Endothelial cell (in vitro differentiated cells): ENCODE measurements at regions not wholly inside any gene's neighbourhood (a gene's known extent, or its start where the extent isn't known, plus 50 kb on each side); places are given as distances from the start of the nearest gene placed in this dataset.

Experiments used
- DNase-seq: peaks from one replicate; pipeline ENCODE4 v3.0.0; 2021; ENCODE audit warnings: low spot score
- H3K27ac Mint-ChIP-seq: one replicate; pipeline ENCODE4 v1.8.0; 2021; ENCODE audit warnings: mixed read lengths, inconsistent platforms; ENCODE audit not compliant: unreplicated experiment
- H3K27me3 Mint-ChIP-seq: one replicate; pipeline ENCODE4 v1.8.0; 2021; ENCODE audit warnings: mild to moderate bottlenecking, moderate library complexity, mixed read lengths, inconsistent platforms; ENCODE audit not compliant: unreplicated experiment
- H3K36me3 Mint-ChIP-seq: one replicate; pipeline ENCODE4 v1.8.0; 2021; ENCODE audit warnings: mild to moderate bottlenecking, low read depth, mixed read lengths, inconsistent platforms; ENCODE audit not compliant: unreplicated experiment
- H3K4me1 Mint-ChIP-seq: one replicate; pipeline ENCODE4 v1.8.0; 2021; ENCODE audit warnings: mild to moderate bottlenecking, mixed read lengths, inconsistent platforms; ENCODE audit not compliant: unreplicated experiment
- H3K4me3 Mint-ChIP-seq: one replicate; pipeline ENCODE4 v1.8.0; 2021; ENCODE audit warnings: mild to moderate bottlenecking, mixed read lengths, inconsistent platforms; ENCODE audit not compliant: unreplicated experiment
- H3K9me3 Mint-ChIP-seq: one replicate; pipeline ENCODE4 v1.8.0; 2021; ENCODE audit warnings: mixed read lengths, inconsistent platforms; ENCODE audit not compliant: unreplicated experiment
- TF ChIP-seq, protein P1 (sequence below): fragments of 200-600 bp; sonication (generic); IDR thresholded peaks from one replicate; pipeline ENCODE4 v1.5.0; 2021; ENCODE audit warnings: antibody characterized with exemption; ENCODE audit not compliant: unreplicated experiment

DNA sequence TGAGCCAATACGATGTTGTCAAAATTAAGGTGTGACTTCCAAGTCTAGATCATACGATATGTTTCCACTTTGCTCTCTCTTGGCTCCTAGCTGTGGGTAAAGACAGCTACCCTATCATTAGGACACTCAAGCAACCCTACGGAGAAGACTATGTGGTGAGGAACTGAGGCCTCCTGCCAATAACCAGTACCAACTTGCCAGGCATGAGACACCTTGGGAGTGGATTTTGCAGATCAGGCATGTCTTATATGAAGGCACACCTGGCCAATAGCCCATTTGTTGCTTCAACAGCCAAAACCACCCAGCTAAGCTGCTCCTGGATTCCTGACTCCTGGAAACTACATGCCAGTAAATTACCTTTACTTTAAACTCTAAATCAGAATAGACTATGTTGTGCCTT lies 863.4 kb downstream of the DHX35 start:
- H3K27me3 Mint-ChIP-seq = peaks cover 4% of the 10 kb centered on the region
- H3K4me1 Mint-ChIP-seq = no peaks in the 10 kb centered on the region
- DNase-seq = no peak
- no peak overlapping the region for H3K4me3 Mint-ChIP-seq
- no peak overlapping the region for H3K27ac Mint-ChIP-seq
- no peaks in the 10 kb centered on the region for H3K9me3 Mint-ChIP-seq
- TF ChIP-seq, protein P1, sequence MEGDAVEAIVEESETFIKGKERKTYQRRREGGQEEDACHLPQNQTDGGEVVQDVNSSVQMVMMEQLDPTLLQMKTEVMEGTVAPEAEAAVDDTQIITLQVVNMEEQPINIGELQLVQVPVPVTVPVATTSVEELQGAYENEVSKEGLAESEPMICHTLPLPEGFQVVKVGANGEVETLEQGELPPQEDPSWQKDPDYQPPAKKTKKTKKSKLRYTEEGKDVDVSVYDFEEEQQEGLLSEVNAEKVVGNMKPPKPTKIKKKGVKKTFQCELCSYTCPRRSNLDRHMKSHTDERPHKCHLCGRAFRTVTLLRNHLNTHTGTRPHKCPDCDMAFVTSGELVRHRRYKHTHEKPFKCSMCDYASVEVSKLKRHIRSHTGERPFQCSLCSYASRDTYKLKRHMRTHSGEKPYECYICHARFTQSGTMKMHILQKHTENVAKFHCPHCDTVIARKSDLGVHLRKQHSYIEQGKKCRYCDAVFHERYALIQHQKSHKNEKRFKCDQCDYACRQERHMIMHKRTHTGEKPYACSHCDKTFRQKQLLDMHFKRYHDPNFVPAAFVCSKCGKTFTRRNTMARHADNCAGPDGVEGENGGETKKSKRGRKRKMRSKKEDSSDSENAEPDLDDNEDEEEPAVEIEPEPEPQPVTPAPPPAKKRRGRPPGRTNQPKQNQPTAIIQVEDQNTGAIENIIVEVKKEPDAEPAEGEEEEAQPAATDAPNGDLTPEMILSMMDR = no peak
- no peaks in the 10 kb centered on the region for H3K36me3 Mint-ChIP-seq

DNA sequence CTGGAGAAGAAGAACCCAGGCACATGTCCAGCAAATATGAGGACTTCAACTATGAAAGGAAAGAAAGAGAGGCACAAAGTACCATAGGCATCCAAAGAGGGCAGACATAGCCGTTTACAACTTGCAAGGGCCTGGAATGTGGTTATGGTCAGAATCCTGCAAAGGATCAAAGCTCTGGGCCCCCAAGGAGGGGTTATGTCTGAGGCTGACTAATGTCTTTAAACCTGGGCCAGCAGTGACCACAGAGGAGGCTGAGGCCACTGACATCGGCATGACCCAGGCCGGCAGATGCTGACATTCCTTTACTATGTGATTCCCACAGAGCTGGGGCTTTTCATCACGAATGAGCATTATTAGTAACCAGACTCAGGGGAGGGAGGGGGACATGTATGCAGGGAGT lies 861.1 kb downstream of the DHX35 start:
- DNase-seq = no peak
- Mint-ChIP-seq H3K9me3 (no peaks in the 10 kb centered on the region), H3K4me3 (no peak overlapping the region), H3K4me1 (no peaks in the 10 kb centered on the region), H3K27ac (no peak overlapping the region), H3K36me3 (no peaks in the 10 kb centered on the region), H3K27me3 (peaks cover 4% of the 10 kb centered on the region)
- TF ChIP-seq, protein P1 = no peak

DNA sequence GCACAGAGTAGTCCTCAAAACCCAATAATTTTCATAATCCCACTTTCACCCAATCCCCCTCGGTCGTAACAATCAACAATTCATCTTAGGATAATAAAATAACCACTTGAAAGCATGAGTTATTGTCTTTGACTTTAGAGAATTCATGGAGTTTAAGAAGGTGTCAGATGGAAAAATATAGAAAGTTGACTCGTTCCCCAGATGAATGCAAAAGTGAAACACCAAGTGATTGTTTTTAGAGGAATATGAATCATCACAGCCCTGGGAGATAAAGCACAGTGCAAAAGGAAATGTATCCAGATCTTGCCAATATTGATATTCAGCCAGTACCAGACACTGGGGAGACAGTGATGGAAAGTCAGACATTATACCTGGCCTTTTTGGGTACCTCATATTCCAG lies 860.5 kb downstream of the DHX35 start:
- Mint-ChIP-seq H3K9me3 (no peaks in the 10 kb centered on the region), H3K27ac (no peak overlapping the region), H3K4me3 (no peak overlapping the region), H3K36me3 (no peaks in the 10 kb centered on the region), H3K4me1 (no peaks in the 10 kb centered on the region), H3K27me3 (peaks cover 4% of the 10 kb centered on the region)
- DNase-seq = no peak
- TF ChIP-seq, protein P1 = no peak

DNA sequence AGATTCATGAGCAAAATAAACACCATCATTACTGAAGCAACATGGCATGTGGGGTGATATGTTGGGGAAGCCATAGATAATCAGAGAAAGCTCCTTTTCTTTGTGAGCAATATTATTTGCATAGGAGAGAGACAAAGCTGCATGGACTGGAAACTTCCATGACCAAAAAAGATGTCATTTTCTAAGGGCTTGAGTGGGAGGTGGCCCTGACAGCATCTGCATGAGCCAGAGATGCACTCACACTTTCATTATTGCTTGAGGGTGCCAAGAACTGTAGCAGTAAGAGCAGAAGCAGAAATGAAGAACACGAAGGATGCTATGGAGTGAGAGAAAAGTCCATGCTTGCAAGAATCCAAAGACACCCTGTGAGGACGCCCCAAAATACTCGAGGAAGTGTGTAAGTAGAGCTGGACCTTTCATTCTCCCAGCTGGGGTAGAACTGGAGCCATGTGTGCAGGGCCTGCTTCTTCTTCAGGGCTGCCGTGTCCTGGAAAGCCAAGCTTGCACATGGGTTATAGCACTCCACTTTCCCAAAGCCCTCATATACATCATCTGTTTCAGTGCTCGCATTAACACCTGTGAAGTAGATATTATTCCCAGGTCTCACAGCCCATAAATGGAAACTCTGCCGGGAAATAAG lies 851.2 kb downstream of the DHX35 start:
- Mint-ChIP-seq H3K27me3 (no peaks in the 10 kb centered on the region), H3K9me3 (no peaks in the 10 kb centered on the region), H3K36me3 (no peaks in the 10 kb centered on the region), H3K27ac (no peak overlapping the region), H3K4me1 (no peaks in the 10 kb centered on the region), H3K4me3 (no peak overlapping the region)
- no peak for DNase-seq
- TF ChIP-seq, protein P1 = no peak

DNA sequence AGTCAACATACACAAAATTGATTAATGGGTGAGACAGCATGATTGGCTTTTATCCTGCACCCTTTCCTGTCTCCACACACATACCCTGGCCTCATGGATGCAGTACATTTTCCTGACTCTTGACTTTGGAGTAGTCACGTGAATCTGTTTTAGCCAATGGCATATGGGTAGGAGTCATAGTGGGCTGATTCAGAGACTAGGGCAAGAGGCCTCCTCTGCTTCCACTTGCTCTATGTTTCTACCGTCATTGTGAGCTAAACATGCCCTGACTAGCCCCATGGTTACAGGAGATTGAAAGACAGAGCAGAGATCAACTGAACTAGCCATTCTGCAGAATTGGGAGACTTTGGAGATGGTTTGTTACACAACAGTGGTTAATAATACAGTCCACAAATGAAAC lies 850.0 kb downstream of the DHX35 start:
- Mint-ChIP-seq H3K27ac (no peak overlapping the region), H3K36me3 (no peaks in the 10 kb centered on the region), H3K4me1 (no peaks in the 10 kb centered on the region), H3K27me3 (no peaks in the 10 kb centered on the region), H3K4me3 (no peak overlapping the region), H3K9me3 (no peaks in the 10 kb centered on the region)
- TF ChIP-seq, protein P1 = no peak
- DNase-seq = no peak
